ENCODE measurements at regions not wholly inside any gene's neighbourhood (a gene's known extent, or its start where the extent isn't known, plus 50 kb on each side); places are given as distances from the start of the nearest gene placed in this dataset.

GRCh38 chr11:134664447-134665187, 252.6 kb upstream of the B3GAT1 start:
- no peak for DNase-seq
- intact Hi-C loops (cut with DNase I) = no loop called here

GRCh38 chr11:134663506-134664313, 251.7 kb upstream of the B3GAT1 start:
- no peak for TF ChIP-seq CTCF (IDR thresholded peaks at IDR 0.05)
- no peak for TF ChIP-seq POLR2A (IDR thresholded peaks at IDR 0.05)
- Histone ChIP-seq H3K27ac (no peak overlapping the region), H3K4me3 (replicated peaks in 1 of 3) (no peak overlapping the region), H3K27me3 (no peaks in the 10 kb centered on the region), H3K36me3 (no peaks in the 10 kb centered on the region), H3K4me1 (no peaks in the 10 kb centered on the region), H3K9me3 (no peaks in the 10 kb centered on the region)
- DNase-seq = no peak
- intact Hi-C loops (cut with DNase I) = no loop called here
- 84 to 85% methylated on average over 11 of the region's 11 CpGs for whole genome bisulfite sequencing, 2 donors

More at GRCh38 chr11:134664447-134665187, 252.6 kb upstream of the B3GAT1 start:
- 81 to 83% methylated on average over 18 to 24 of the region's 25 CpGs for WGBS, 2 donors
- Histone ChIP-seq H3K4me3 (replicated peaks in 1 of 3) (no peak overlapping the region), H3K27me3 (no peaks in the 10 kb centered on the region), H3K27ac (no peak overlapping the region), H3K4me1 (no peaks in the 10 kb centered on the region), H3K9me3 (no peaks in the 10 kb centered on the region), H3K36me3 (no peaks in the 10 kb centered on the region)
- no peak for TF ChIP-seq POLR2A (IDR thresholded peaks at IDR 0.05)
- TF ChIP-seq CTCF (IDR thresholded peaks at IDR 0.05) = no peak

DNA sequence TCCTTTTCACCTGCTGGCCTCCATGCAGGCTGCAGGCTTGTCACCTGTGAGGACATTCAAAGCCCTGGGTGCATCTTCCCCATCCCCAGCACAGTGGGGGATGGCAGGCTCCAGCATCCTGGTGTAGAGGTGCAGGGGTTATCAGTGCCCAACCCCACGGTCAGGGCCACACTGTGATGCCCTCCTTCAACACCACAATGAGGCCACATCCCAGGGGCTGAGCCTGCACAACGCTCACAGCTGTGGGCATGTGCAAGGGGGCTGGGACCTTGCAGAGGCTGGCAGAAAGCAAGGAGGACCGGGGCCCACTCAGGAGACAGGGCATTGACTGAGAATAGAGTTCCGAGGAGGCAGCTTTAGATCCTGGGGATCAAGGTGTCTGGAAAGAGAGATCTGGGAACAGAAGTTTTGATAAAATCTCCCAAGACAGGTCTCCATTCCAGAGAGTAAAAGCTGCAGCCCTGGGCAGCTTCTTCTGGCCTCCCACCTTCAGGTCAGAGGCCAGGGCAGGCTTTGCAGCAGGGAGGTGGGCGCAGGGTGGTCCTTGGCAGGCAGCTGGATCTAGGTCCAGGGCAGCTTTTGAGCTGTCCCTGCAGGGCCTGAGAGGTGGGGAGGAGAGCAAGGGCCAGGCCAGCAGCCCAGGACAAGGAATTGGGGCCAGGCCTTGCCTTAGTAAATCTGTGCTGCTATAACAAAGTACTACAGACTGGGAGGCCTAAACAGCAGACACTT, 250.8 kb upstream of the B3GAT1 start:
- H3K27me3 ChIP-seq = no peaks in the 10 kb centered on the region
- intact Hi-C loops (cut with DNase I) = no loop called here
- no peaks in the 10 kb centered on the region for H3K4me1 ChIP-seq
- 85 to 90% methylated on average over 4 to 5 of the region's 5 CpGs for WGBS, 2 donors
- H3K9me3 ChIP-seq = no peaks in the 10 kb centered on the region
- H3K4me3 ChIP-seq (replicated peaks in 1 of 3) = no peak overlapping the region
- H3K36me3 ChIP-seq = no peaks in the 10 kb centered on the region
- no peak for DNase-seq
- H3K27ac ChIP-seq = no peak overlapping the region
- TF ChIP-seq CTCF (IDR thresholded peaks at IDR 0.05) = no peak
- TF ChIP-seq POLR2A (IDR thresholded peaks at IDR 0.05) = no peak

DNA sequence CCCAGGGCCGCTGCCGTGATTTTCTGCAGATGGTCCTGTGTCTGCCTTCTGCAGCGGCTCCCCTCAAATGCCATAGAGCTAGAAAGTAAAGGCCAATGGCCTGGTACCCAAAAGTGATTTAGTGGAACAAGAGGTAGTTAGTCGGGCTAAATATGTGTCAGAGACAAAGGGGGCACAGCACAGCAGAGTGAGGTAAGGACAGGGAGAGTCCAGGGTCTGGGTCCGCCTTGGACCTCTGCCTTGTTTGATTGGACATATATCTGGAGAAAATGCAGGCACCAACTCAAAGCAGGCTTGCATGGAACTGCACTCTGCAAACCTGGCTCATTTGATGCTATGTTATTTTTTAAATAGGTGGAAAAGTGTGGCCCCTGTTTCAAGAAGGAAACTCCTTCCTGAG, 249.6 kb upstream of the B3GAT1 start:
- DNase-seq = no peak
- WGBS, 2 donors = 96 to 97% methylated on average over 5 of the region's 5 CpGs
- H3K4me3 ChIP-seq (replicated peaks in 1 of 3) = no peak overlapping the region
- H3K9me3 ChIP-seq = no peaks in the 10 kb centered on the region
- H3K27me3 ChIP-seq = no peaks in the 10 kb centered on the region
- intact Hi-C loops (cut with DNase I) = no loop called here
- no peak for TF ChIP-seq POLR2A (IDR thresholded peaks at IDR 0.05)
- no peak for TF ChIP-seq CTCF (IDR thresholded peaks at IDR 0.05)
- no peak overlapping the region for H3K27ac ChIP-seq
- H3K36me3 ChIP-seq = no peaks in the 10 kb centered on the region
- H3K4me1 ChIP-seq = no peaks in the 10 kb centered on the region

Data from thyroid gland (tissue), 4 donors.